Astrocyte (in vitro differentiated cells and primary cell): ENCODE measurements at regions not wholly inside any gene's neighbourhood (a gene's known extent, or its start where the extent isn't known, plus 50 kb on each side); places are given as distances from the start of the nearest gene placed in this dataset.

Source experiments
- DNase-seq: peaks from one replicate; pipeline ENCODE4 v3.0.0-alpha.2; 2010; ENCODE audit warnings: low read depth
- FAIRE-seq: peaks from 2 replicates; lab custom pipeline; 2011; peaks lifted over from hg19 to GRCh38; lab: Jason Lieb, UNC
- H2AFZ ChIP-seq: 2 replicates; pipeline ENCODE4 v1.6.0; 2012; ENCODE audit warnings: low read depth, low read length, inconsistent platforms
- H3K27ac ChIP-seq: 2 replicates; pipeline ENCODE4 v1.5.1; 2011; ENCODE audit warnings: low read depth, low read length, inconsistent platforms
- H3K27me3 ChIP-seq: 2 replicates; pipeline ENCODE4 v1.6.0; 2011; ENCODE audit warnings: low read length, inconsistent platforms; ENCODE audit not compliant: insufficient read depth
- H3K36me3 ChIP-seq: 2 replicates; pipeline ENCODE4 v1.5.1; 2011; ENCODE audit warnings: low read length, inconsistent platforms; ENCODE audit not compliant: insufficient read depth
- H3K4me1 ChIP-seq: 2 replicates; pipeline ENCODE4 v1.5.1; 2011; ENCODE audit warnings: low read length, inconsistent platforms; ENCODE audit not compliant: insufficient read depth
- H3K4me2 ChIP-seq: 2 replicates; pipeline ENCODE4 v1.6.0; 2012; ENCODE audit warnings: low read length, inconsistent platforms
- H3K4me3 ChIP-seq: 2 replicates; pipeline ENCODE4 v1.5.1; 2011; ENCODE audit warnings: low read depth, mild to moderate bottlenecking, low read length, inconsistent platforms; ENCODE audit not compliant: insufficient read depth
- H3K79me2 ChIP-seq: 2 replicates; pipeline ENCODE4 v1.6.0; 2012; ENCODE audit warnings: mild to moderate bottlenecking, low read length, inconsistent platforms; ENCODE audit not compliant: insufficient read depth
- H3K9ac ChIP-seq: 2 replicates; pipeline ENCODE4 v1.6.0; 2012; ENCODE audit warnings: mild to moderate bottlenecking, low read length, inconsistent platforms
- H3K9me3 ChIP-seq: 2 replicates; pipeline ENCODE4 v1.5.1; 2012; ENCODE audit warnings: low read depth, mild to moderate bottlenecking, low read length, inconsistent platforms; ENCODE audit not compliant: insufficient read depth
- H4K20me1 ChIP-seq: 2 replicates; pipeline ENCODE4 v1.6.0; 2012; ENCODE audit warnings: low read length, inconsistent platforms; ENCODE audit not compliant: insufficient read depth
- H3K27ac Mint-ChIP-seq: one replicate; pipeline ENCODE4 v1.8.0; 2021; ENCODE audit warnings: mild to moderate bottlenecking, mixed read lengths; ENCODE audit not compliant: unreplicated experiment
- H3K27me3 Mint-ChIP-seq: one replicate; pipeline ENCODE4 v1.8.0; 2021; ENCODE audit warnings: low read depth, mixed read lengths; ENCODE audit not compliant: unreplicated experiment
- H3K36me3 Mint-ChIP-seq: one replicate; pipeline ENCODE4 v1.8.0; 2021; ENCODE audit warnings: low read depth, mixed read lengths; ENCODE audit not compliant: unreplicated experiment
- H3K4me1 Mint-ChIP-seq: one replicate; pipeline ENCODE4 v1.8.0; 2021; ENCODE audit warnings: low read depth, mixed read lengths; ENCODE audit not compliant: unreplicated experiment
- H3K4me3 Mint-ChIP-seq: one replicate; pipeline ENCODE4 v1.8.0; 2021; ENCODE audit warnings: mild to moderate bottlenecking, moderate library complexity, mixed read lengths; ENCODE audit not compliant: unreplicated experiment
- H3K9me3 Mint-ChIP-seq: one replicate; pipeline ENCODE4 v1.8.0; 2021; ENCODE audit warnings: mild to moderate bottlenecking, mixed read lengths; ENCODE audit not compliant: unreplicated experiment
- EZH2 ChIP-seq: IDR thresholded peaks from 2 replicates; pipeline ENCODE4 v1.6.1; 2012; ENCODE audit warnings: mild to moderate bottlenecking, low read length, inconsistent platforms; ENCODE audit not compliant: insufficient read depth
- TF ChIP-seq, protein P1 (sequence below): IDR thresholded peaks from 2 replicates; pipeline ENCODE4 v1.5.1; 2011; ENCODE audit warnings: low read depth, mild to moderate bottlenecking, inconsistent platforms, low read length, moderate library complexity; ENCODE audit not compliant: insufficient read depth

DNA sequence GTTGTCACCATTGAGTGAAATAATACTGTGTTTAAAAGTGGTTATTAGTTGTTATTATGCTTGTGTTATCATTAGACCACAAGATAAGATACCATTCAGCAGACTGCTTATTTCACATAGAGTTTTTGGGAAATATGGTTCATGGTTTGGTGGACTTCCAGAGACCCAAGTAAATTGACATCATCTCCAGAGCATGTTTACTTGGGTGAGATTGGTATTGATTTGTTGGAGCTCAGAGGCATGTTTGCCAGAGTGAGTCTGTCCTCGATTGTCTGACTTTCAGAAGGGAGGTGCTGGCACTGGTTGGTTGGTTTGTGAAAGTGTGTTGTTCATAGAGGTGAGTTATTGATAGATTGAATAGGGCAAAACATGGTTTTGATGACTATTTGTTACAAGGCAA, 291.4 kb downstream of the TGFB2 start:
- FAIRE-seq (peak; percentile 50), DNase-seq (peak; percentile 81)
- Histone ChIP-seq H3K27me3 (no peaks in the 10 kb centered on the region), H4K20me1 (no peaks in the 10 kb centered on the region), H2AFZ (no peak overlapping the region), H3K27ac (no peak overlapping the region), H3K4me1 (no peaks in the 10 kb centered on the region), H3K9me3 (peaks cover 3% of the 10 kb centered on the region), H3K9ac (no peak overlapping the region), H3K79me2 (no peaks in the 10 kb centered on the region), H3K4me3 (no peak overlapping the region), H3K36me3 (no peaks in the 10 kb centered on the region), H3K4me2 (no peak overlapping the region)
- no peaks in the 10 kb centered on the region for H3K27me3 Mint-ChIP-seq
- H3K4me1 Mint-ChIP-seq: peaks cover 2% of the 10 kb centered on the region
- H3K36me3 Mint-ChIP-seq: peaks cover 5% of the 10 kb centered on the region
- no peak overlapping the region for H3K4me3 Mint-ChIP-seq
- TF ChIP-seq, protein P1, sequence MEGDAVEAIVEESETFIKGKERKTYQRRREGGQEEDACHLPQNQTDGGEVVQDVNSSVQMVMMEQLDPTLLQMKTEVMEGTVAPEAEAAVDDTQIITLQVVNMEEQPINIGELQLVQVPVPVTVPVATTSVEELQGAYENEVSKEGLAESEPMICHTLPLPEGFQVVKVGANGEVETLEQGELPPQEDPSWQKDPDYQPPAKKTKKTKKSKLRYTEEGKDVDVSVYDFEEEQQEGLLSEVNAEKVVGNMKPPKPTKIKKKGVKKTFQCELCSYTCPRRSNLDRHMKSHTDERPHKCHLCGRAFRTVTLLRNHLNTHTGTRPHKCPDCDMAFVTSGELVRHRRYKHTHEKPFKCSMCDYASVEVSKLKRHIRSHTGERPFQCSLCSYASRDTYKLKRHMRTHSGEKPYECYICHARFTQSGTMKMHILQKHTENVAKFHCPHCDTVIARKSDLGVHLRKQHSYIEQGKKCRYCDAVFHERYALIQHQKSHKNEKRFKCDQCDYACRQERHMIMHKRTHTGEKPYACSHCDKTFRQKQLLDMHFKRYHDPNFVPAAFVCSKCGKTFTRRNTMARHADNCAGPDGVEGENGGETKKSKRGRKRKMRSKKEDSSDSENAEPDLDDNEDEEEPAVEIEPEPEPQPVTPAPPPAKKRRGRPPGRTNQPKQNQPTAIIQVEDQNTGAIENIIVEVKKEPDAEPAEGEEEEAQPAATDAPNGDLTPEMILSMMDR: no peak
- TF ChIP-seq EZH2: no peak
- peaks cover 8% of the 10 kb centered on the region for H3K9me3 Mint-ChIP-seq
- H3K27ac Mint-ChIP-seq: no peak overlapping the region

DNA sequence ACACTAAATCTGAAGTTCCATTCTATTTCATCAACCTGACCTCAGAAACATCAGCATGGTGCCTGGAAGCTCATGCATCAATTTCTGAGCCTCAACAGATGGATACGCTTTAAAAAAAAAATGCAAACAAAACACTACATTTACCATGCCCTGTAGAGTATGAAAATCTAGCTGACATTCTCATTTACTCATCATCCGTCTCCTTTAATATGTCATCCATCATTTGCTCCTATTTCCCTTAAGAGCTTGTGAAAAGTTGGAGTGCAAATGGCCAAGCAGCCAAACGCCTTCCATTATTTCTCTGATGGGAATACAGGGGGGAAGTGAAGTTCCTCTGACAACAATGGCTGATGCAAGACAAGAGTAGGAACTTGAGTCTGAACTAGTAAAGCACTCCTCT, 295.0 kb downstream of the TGFB2 start:
- Mint-ChIP-seq H3K27ac (no peak overlapping the region), H3K9me3 (no peaks in the 10 kb centered on the region), H3K36me3 (no peaks in the 10 kb centered on the region), H3K4me3 (no peak overlapping the region), H3K27me3 (no peaks in the 10 kb centered on the region), H3K4me1 (peaks cover 16% of the 10 kb centered on the region)
- H2AFZ ChIP-seq: no peak overlapping the region
- no peak overlapping the region for H3K4me2 ChIP-seq
- H3K4me1 ChIP-seq: no peaks in the 10 kb centered on the region
- H3K9ac ChIP-seq: no peak overlapping the region
- no peak overlapping the region for H3K4me3 ChIP-seq
- no peaks in the 10 kb centered on the region for H3K27me3 ChIP-seq
- H4K20me1 ChIP-seq: no peaks in the 10 kb centered on the region
- H3K27ac ChIP-seq: no peak overlapping the region
- no peak for FAIRE-seq
- TF ChIP-seq, protein P1: no peak
- no peak for TF ChIP-seq EZH2
- H3K36me3 ChIP-seq: no peaks in the 10 kb centered on the region
- no peaks in the 10 kb centered on the region for H3K79me2 ChIP-seq
- H3K9me3 ChIP-seq: no peaks in the 10 kb centered on the region
- no peak for DNase-seq

DNA sequence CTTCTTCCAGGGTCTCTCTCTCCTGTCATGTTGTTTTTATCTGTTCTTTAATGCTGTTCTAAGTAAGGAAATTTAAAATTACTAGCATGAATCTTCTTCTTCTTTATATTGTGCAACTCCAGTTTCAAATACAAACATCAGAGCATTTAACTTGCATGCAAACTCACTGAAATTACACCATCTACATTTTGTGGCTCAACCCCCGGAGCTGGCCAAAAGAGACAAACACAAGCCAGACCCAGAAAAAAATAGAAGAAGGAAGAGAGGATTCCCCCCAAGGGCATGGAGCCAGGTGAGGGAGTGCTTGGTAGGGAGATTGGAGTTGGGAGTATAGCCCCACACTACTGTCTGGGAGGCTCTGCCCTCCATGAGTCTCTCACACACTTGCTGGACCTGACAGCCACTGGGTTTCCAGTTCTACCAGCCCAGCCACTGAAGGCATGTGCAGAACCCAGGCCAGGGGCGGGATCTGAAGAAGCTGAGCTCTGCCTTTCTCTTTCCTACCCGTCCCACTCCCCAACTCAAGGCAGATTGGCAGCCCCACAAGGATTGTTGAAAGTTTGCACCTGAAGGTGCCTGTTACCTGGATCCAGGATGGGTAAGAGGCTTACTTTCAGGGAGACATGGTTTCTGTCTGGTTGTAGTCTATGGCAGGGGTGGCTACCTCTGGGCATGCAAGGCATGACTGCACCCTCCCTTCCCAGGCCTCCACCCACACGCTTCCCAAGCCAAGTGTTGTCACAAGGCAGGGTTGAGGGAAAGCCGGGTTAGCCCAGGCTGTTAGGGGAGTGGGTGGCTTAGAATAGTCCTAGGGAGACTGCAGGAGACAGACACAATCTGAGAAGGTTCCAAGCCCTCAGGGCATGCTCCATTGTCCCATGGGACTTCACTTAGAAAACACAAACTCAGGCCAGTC, 297.2 kb downstream of the TGFB2 start:
- no peak for DNase-seq
- no peak overlapping the region for H3K9ac ChIP-seq
- no peak overlapping the region for H3K27ac ChIP-seq
- Mint-ChIP-seq H3K27ac (no peak overlapping the region), H3K4me3 (no peak overlapping the region), H3K9me3 (no peaks in the 10 kb centered on the region), H3K36me3 (no peaks in the 10 kb centered on the region), H3K27me3 (no peaks in the 10 kb centered on the region), H3K4me1 (peaks cover 18% of the 10 kb centered on the region)
- no peak overlapping the region for H3K4me3 ChIP-seq
- no peaks in the 10 kb centered on the region for H3K9me3 ChIP-seq
- no peaks in the 10 kb centered on the region for H3K36me3 ChIP-seq
- no peaks in the 10 kb centered on the region for H3K79me2 ChIP-seq
- TF ChIP-seq EZH2: no peak
- TF ChIP-seq, protein P1: no peak
- H3K4me2 ChIP-seq: no peak overlapping the region
- H3K4me1 ChIP-seq: no peaks in the 10 kb centered on the region
- no peak for FAIRE-seq
- H4K20me1 ChIP-seq: no peaks in the 10 kb centered on the region
- H3K27me3 ChIP-seq: no peaks in the 10 kb centered on the region
- no peak overlapping the region for H2AFZ ChIP-seq
